ENCODE measurements at regions not wholly inside any gene's neighbourhood (a gene's known extent, or its start where the extent isn't known, plus 50 kb on each side); places are given as distances from the start of the nearest gene placed in this dataset.

DNA sequence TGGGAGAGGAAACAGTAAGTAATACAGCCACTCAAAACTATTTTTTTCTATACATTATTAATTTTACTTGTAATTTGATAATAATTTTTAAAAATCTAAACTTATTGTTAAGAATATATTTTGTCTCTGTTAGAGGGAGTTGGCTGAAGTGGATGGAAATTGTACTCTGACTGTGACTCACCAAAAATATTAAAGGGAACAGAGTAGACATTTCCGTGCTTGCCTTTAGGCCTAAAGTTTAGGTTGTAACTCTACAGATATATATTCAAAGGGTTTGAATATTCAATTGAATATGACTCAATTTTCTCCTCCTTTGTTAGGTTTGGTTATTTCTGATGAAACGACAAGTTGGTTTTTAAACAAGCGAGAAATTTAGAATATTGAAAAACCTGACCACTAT is 128.3 kb upstream of the PITX2 start:
- no peaks in the 10 kb centered on the region for H3K27me3 ChIP-seq (ENCODE audit: control insufficient read depth, extremely low read depth, insufficient read depth, low read length)
- H3K4me3 ChIP-seq (ENCODE audit: control insufficient read depth in 2 of 3, extremely low read depth in 1 of 3, insufficient read depth in 2 of 3, low read depth in 1 of 3, low read length in 3 of 3): no peak overlapping the region
- FAIRE-seq: no peak
- TF ChIP-seq EZH2 (IDR thresholded peaks at IDR 0.05; ENCODE audit: low read length): no peak
- TF ChIP-seq, protein P1, sequence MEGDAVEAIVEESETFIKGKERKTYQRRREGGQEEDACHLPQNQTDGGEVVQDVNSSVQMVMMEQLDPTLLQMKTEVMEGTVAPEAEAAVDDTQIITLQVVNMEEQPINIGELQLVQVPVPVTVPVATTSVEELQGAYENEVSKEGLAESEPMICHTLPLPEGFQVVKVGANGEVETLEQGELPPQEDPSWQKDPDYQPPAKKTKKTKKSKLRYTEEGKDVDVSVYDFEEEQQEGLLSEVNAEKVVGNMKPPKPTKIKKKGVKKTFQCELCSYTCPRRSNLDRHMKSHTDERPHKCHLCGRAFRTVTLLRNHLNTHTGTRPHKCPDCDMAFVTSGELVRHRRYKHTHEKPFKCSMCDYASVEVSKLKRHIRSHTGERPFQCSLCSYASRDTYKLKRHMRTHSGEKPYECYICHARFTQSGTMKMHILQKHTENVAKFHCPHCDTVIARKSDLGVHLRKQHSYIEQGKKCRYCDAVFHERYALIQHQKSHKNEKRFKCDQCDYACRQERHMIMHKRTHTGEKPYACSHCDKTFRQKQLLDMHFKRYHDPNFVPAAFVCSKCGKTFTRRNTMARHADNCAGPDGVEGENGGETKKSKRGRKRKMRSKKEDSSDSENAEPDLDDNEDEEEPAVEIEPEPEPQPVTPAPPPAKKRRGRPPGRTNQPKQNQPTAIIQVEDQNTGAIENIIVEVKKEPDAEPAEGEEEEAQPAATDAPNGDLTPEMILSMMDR (optimal IDR thresholded peaks at IDR 0.05 in 1 of 3, IDR thresholded peaks at IDR 0.05 in 1 of 3, conservative IDR thresholded peaks at IDR 0.05 in 1 of 3; ENCODE audit: extremely low read depth in 1 of 3, insufficient read depth in 2 of 3, low read length in 3 of 3): no peak
- no peak overlapping the region for H3K4me2 ChIP-seq (ENCODE audit: control insufficient read depth, extremely low read depth, insufficient read depth, low read depth, low read length)
- no peaks in the 10 kb centered on the region for H4K20me1 ChIP-seq (ENCODE audit: control insufficient read depth, extremely low read depth, insufficient read depth, low read length)
- H3K79me2 ChIP-seq (ENCODE audit: control insufficient read depth, insufficient read depth, low read length): no peaks in the 10 kb centered on the region
- no peak overlapping the region for H3K9ac ChIP-seq (ENCODE audit: control insufficient read depth, extremely low read depth, insufficient read depth, low read length)
- no peak for DNase-seq (ENCODE audit: low read depth, low spot score)
- dilution Hi-C loops (cut with MboI; ENCODE audit: extremely low pct_ligation_motif_present, low sequenced_read_pairs): no loop called here
- no peak overlapping the region for H2AFZ ChIP-seq (ENCODE audit: control insufficient read depth, low read length)
- no peak overlapping the region for H3K27ac ChIP-seq (ENCODE audit: control insufficient read depth, insufficient read depth, low read length)
- no peaks in the 10 kb centered on the region for H3K4me1 ChIP-seq (ENCODE audit: control insufficient read depth, extremely low read depth, insufficient read depth, low read length)
- no peaks in the 10 kb centered on the region for H3K9me3 ChIP-seq (ENCODE audit: control insufficient read depth, low read depth, low read length)
- H3K36me3 ChIP-seq (ENCODE audit: control insufficient read depth in 2 of 2, extremely low read depth in 1 of 2, insufficient read depth in 2 of 2, low read length in 2 of 2): no peaks in the 10 kb centered on the region
- H3K9me1 ChIP-seq (ENCODE audit: control insufficient read depth, extremely low read depth, insufficient read depth, low read length): no peaks in the 10 kb centered on the region

DNA sequence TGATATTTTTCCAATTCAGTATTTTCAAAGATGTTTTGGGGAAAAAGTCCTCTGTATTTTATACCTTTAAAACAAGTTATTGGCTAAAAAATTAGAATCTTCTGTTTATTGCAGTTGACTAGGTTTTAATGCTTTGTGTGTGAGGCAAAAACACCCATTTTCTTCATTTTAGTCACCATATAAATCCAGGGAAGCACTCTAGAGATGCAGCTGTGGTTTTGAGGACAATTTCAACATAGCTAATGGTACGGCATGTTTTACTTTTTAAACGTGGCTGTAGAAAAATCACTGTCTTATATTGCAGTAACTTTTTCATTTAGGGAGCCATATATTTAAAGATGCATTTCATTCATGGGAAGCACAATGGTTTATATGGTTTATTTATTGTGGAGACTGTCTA is 129.1 kb upstream of the PITX2 start:
- H3K9ac ChIP-seq (ENCODE audit: control insufficient read depth, extremely low read depth, insufficient read depth, low read length): no peak overlapping the region
- H3K9me1 ChIP-seq (ENCODE audit: control insufficient read depth, extremely low read depth, insufficient read depth, low read length): no peaks in the 10 kb centered on the region
- H3K4me2 ChIP-seq (ENCODE audit: control insufficient read depth, extremely low read depth, insufficient read depth, low read depth, low read length): no peak overlapping the region
- no peak for DNase-seq (ENCODE audit: low read depth, low spot score)
- dilution Hi-C loops (cut with MboI; ENCODE audit: extremely low pct_ligation_motif_present, low sequenced_read_pairs): no loop called here
- H3K36me3 ChIP-seq (ENCODE audit: control insufficient read depth in 2 of 2, extremely low read depth in 1 of 2, insufficient read depth in 2 of 2, low read length in 2 of 2): no peaks in the 10 kb centered on the region
- no peaks in the 10 kb centered on the region for H4K20me1 ChIP-seq (ENCODE audit: control insufficient read depth, extremely low read depth, insufficient read depth, low read length)
- H3K27me3 ChIP-seq (ENCODE audit: control insufficient read depth, extremely low read depth, insufficient read depth, low read length): no peaks in the 10 kb centered on the region
- H3K4me3 ChIP-seq (ENCODE audit: control insufficient read depth in 2 of 3, extremely low read depth in 1 of 3, insufficient read depth in 2 of 3, low read depth in 1 of 3, low read length in 3 of 3): no peak overlapping the region
- no peak overlapping the region for H2AFZ ChIP-seq (ENCODE audit: control insufficient read depth, low read length)
- no peaks in the 10 kb centered on the region for H3K4me1 ChIP-seq (ENCODE audit: control insufficient read depth, extremely low read depth, insufficient read depth, low read length)
- no peak for FAIRE-seq
- TF ChIP-seq EZH2 (IDR thresholded peaks at IDR 0.05; ENCODE audit: low read length): no peak
- TF ChIP-seq, protein P1 (optimal IDR thresholded peaks at IDR 0.05 in 1 of 3, IDR thresholded peaks at IDR 0.05 in 1 of 3, conservative IDR thresholded peaks at IDR 0.05 in 1 of 3; ENCODE audit: extremely low read depth in 1 of 3, insufficient read depth in 2 of 3, low read length in 3 of 3): no peak
- H3K27ac ChIP-seq (ENCODE audit: control insufficient read depth, insufficient read depth, low read length): no peak overlapping the region
- H3K9me3 ChIP-seq (ENCODE audit: control insufficient read depth, low read depth, low read length): no peaks in the 10 kb centered on the region
- no peaks in the 10 kb centered on the region for H3K79me2 ChIP-seq (ENCODE audit: control insufficient read depth, insufficient read depth, low read length)

All from keratinocyte (primary cell).